Chondrocyte (in vitro differentiated cells): ENCODE measurements at regions not wholly inside any gene's neighbourhood (a gene's known extent, or its start where the extent isn't known, plus 50 kb on each side); places are given as distances from the start of the nearest gene placed in this dataset.

ENCODE experiments used
- DNase-seq: peaks from one replicate; pipeline ENCODE4 v3.0.0; 2021; ENCODE audit warnings: mixed read lengths, low spot score
- H3K27ac Mint-ChIP-seq: one replicate; pipeline ENCODE4 v1.8.0; 2021; ENCODE audit warnings: mild to moderate bottlenecking, moderate library complexity, mixed read lengths; ENCODE audit not compliant: unreplicated experiment
- H3K27me3 Mint-ChIP-seq: 2 replicates; pipeline ENCODE4 v1.8.0; 2021; ENCODE audit warnings: low read depth, mixed read lengths
- H3K36me3 Mint-ChIP-seq: 2 replicates; pipeline ENCODE4 v1.8.0; 2021; ENCODE audit warnings: low read depth, mixed read lengths
- H3K4me1 Mint-ChIP-seq: 2 replicates; pipeline ENCODE4 v1.8.0; 2021; ENCODE audit warnings: low read depth, mild to moderate bottlenecking, mixed read lengths
- H3K4me3 Mint-ChIP-seq: one replicate; pipeline ENCODE4 v1.8.0; 2021; ENCODE audit warnings: mild to moderate bottlenecking, moderate library complexity, mixed read lengths; ENCODE audit not compliant: unreplicated experiment
- H3K9me3 Mint-ChIP-seq: 2 replicates; pipeline ENCODE4 v1.8.0; 2021; ENCODE audit warnings: low read depth, mixed read lengths
- CTCF ChIP-seq: fragments of 200-600 bp; sonication (generic); IDR thresholded peaks from 2 replicates; pipeline ENCODE4 v1.5.0; 2021; ENCODE audit warnings: antibody characterized with exemption, mild to moderate bottlenecking, moderate library complexity

- no peaks in the 10 kb centered on the region for H3K36me3 Mint-ChIP-seq
- no peaks in the 10 kb centered on the region for H3K4me1 Mint-ChIP-seq
- H3K4me3 Mint-ChIP-seq: no peak overlapping the region
- TF ChIP-seq CTCF: no peak
- no peak for DNase-seq
- H3K9me3 Mint-ChIP-seq: no peaks in the 10 kb centered on the region
- peaks cover 7% of the 10 kb centered on the region for H3K27me3 Mint-ChIP-seq
- no peak overlapping the region for H3K27ac Mint-ChIP-seq
Measured at GRCh38 chr16:63578791-63579190, 1542.6 kb upstream of the CDH8 start.

- TF ChIP-seq CTCF: no peak
- Mint-ChIP-seq H3K27me3 (peaks cover 7% of the 10 kb centered on the region), H3K4me1 (no peaks in the 10 kb centered on the region), H3K9me3 (no peaks in the 10 kb centered on the region), H3K36me3 (no peaks in the 10 kb centered on the region), H3K27ac (no peak overlapping the region), H3K4me3 (no peak overlapping the region)
- no peak for DNase-seq
Measured at GRCh38 chr16:63577891-63578290, 1541.7 kb upstream of the CDH8 start.

- Mint-ChIP-seq H3K27ac (no peak overlapping the region), H3K27me3 (peaks cover 12% of the 10 kb centered on the region), H3K36me3 (no peaks in the 10 kb centered on the region), H3K9me3 (no peaks in the 10 kb centered on the region), H3K4me3 (no peak overlapping the region), H3K4me1 (no peaks in the 10 kb centered on the region)
- no peak for DNase-seq
- no peak for TF ChIP-seq CTCF
Measured at GRCh38 chr16:63575041-63575440, 1538.8 kb upstream of the CDH8 start.

GRCh38 chr16:63568164-63568563 is 1531.9 kb upstream of the CDH8 start:
- Mint-ChIP-seq H3K4me3 (no peak overlapping the region), H3K27me3 (peaks cover 30% of the 10 kb centered on the region), H3K9me3 (no peaks in the 10 kb centered on the region), H3K36me3 (no peaks in the 10 kb centered on the region), H3K27ac (no peak overlapping the region), H3K4me1 (no peaks in the 10 kb centered on the region)
- DNase-seq: no peak
- no peak for TF ChIP-seq CTCF

- H3K4me3 Mint-ChIP-seq: no peak overlapping the region
- no peaks in the 10 kb centered on the region for H3K9me3 Mint-ChIP-seq
Measured at GRCh38 chr16:63563819-63564505, 1527.7 kb upstream of the CDH8 start.

More at GRCh38 chr16:63563819-63564505, 1527.7 kb upstream of the CDH8 start:
- no peak for TF ChIP-seq CTCF
- no peaks in the 10 kb centered on the region for H3K36me3 Mint-ChIP-seq
- no peaks in the 10 kb centered on the region for H3K4me1 Mint-ChIP-seq
- H3K27me3 Mint-ChIP-seq: peaks cover 16% of the 10 kb centered on the region
- no peak overlapping the region for H3K27ac Mint-ChIP-seq
- no peak for DNase-seq
